Osteoblast (primary cell): ENCODE measurements at regions not wholly inside any gene's neighbourhood (a gene's known extent, or its start where the extent isn't known, plus 50 kb on each side); places are given as distances from the start of the nearest gene placed in this dataset.
A peak's percentile ranks its signal among the peaks of the same experiment; 100 is the strongest.

Source experiments
- DNase-seq: peaks from one replicate; pipeline ENCODE4 v3.0.0; 2011; ENCODE audit warnings: low spot score, mixed read lengths; ENCODE audit not compliant: insufficient read length; ENCODE audit errors: missing footprints
- H2AFZ ChIP-seq: 2 replicates; pipeline ENCODE4 v1.6.0; 2011; ENCODE audit warnings: mild to moderate bottlenecking, low read length
- H3K27ac ChIP-seq: 2 replicates; pipeline ENCODE4 v1.5.1; 2011; ENCODE audit warnings: mild to moderate bottlenecking, low read depth, low read length, moderate library complexity
- H3K27me3 ChIP-seq: 2 replicates; pipeline ENCODE4 v1.6.0; 2012; ENCODE audit warnings: mild to moderate bottlenecking, control low read depth, inconsistent platforms, low read length, moderate library complexity; ENCODE audit not compliant: insufficient read depth
- H3K36me3 ChIP-seq: 2 replicates; pipeline ENCODE4 v1.5.1; 2011; ENCODE audit warnings: mild to moderate bottlenecking, low read length, control low read depth, moderate library complexity; ENCODE audit not compliant: insufficient read depth
- H3K4me1 ChIP-seq: 2 replicates; pipeline ENCODE4 v1.5.1; 2011; ENCODE audit warnings: mild to moderate bottlenecking, low read length, control low read depth, moderate library complexity; ENCODE audit not compliant: insufficient read depth
- H3K4me2 ChIP-seq: 2 replicates; pipeline ENCODE4 v1.6.0; 2011; ENCODE audit warnings: mild to moderate bottlenecking, low read length; ENCODE audit not compliant: insufficient read depth
- H3K4me3 ChIP-seq: fragments of 200-600 bp; sonication (generic); 3 replicates; pipeline ENCODE4 v1.5.1; 2012; ENCODE audit warnings: mild to moderate bottlenecking, low read length, inconsistent platforms; ENCODE audit not compliant: insufficient read depth
- H3K79me2 ChIP-seq: 2 replicates; pipeline ENCODE4 v1.6.0; 2012; ENCODE audit warnings: mild to moderate bottlenecking, low read length, control low read depth, inconsistent platforms; ENCODE audit not compliant: insufficient read depth
- H3K9me3 ChIP-seq: 2 replicates; pipeline ENCODE4 v1.5.1; 2011; ENCODE audit warnings: low read depth, low read length, control low read depth
- H4K20me1 ChIP-seq: 2 replicates; pipeline ENCODE4 v1.6.0; 2012; ENCODE audit warnings: mild to moderate bottlenecking, low read length, control low read depth; ENCODE audit not compliant: insufficient read depth
- CTCF ChIP-seq: IDR thresholded peaks from 2 replicates; pipeline ENCODE4 v1.5.1; 2011; ENCODE audit warnings: mild to moderate bottlenecking, low read depth, low read length, moderate library complexity; ENCODE audit errors: extremely low read depth

- DNase-seq = no peak
- Histone ChIP-seq H3K27me3 (no peaks in the 10 kb centered on the region), H3K27ac (no peak overlapping the region), H3K4me1 (no peaks in the 10 kb centered on the region), H3K4me2 (no peak overlapping the region), H4K20me1 (no peaks in the 10 kb centered on the region), H3K4me3 (no peak overlapping the region), H2AFZ (no peak overlapping the region), H3K79me2 (no peaks in the 10 kb centered on the region), H3K9me3 (peaks cover 4% of the 10 kb centered on the region), H3K36me3 (no peaks in the 10 kb centered on the region)
- TF ChIP-seq CTCF = no peak
Measured at GRCh38 chr16:26261621-26262020, 569.9 kb downstream of the HS3ST4 start.

GRCh38 chr16:26263406-26263805 lies 571.6 kb downstream of the HS3ST4 start:
- Histone ChIP-seq H3K27ac (no peak overlapping the region), H3K4me2 (no peak overlapping the region), H3K27me3 (no peaks in the 10 kb centered on the region), H3K36me3 (no peaks in the 10 kb centered on the region), H3K4me3 (no peak overlapping the region), H4K20me1 (no peaks in the 10 kb centered on the region), H3K79me2 (no peaks in the 10 kb centered on the region), H3K4me1 (no peaks in the 10 kb centered on the region), H3K9me3 (peaks cover 4% of the 10 kb centered on the region), H2AFZ (no peak overlapping the region)
- no peak for DNase-seq
- no peak for TF ChIP-seq CTCF

- peaks cover 4% of the 10 kb centered on the region for H3K9me3 ChIP-seq
- H3K27ac ChIP-seq = no peak overlapping the region
- H3K4me3 ChIP-seq = no peak overlapping the region
- no peak overlapping the region for H2AFZ ChIP-seq
- no peaks in the 10 kb centered on the region for H4K20me1 ChIP-seq
- H3K4me2 ChIP-seq = no peak overlapping the region
- TF ChIP-seq CTCF = no peak
- H3K4me1 ChIP-seq = no peaks in the 10 kb centered on the region
- no peaks in the 10 kb centered on the region for H3K79me2 ChIP-seq
- peak; percentile 3 for DNase-seq
- H3K27me3 ChIP-seq = no peaks in the 10 kb centered on the region
- H3K36me3 ChIP-seq = no peaks in the 10 kb centered on the region
Measured at GRCh38 chr16:26267641-26268040, 575.9 kb downstream of the HS3ST4 start.

- Histone ChIP-seq H3K4me2 (no peak overlapping the region), H3K36me3 (no peaks in the 10 kb centered on the region), H4K20me1 (no peaks in the 10 kb centered on the region), H2AFZ (no peak overlapping the region), H3K4me1 (no peaks in the 10 kb centered on the region), H3K4me3 (no peak overlapping the region), H3K9me3 (peaks cover 4% of the 10 kb centered on the region), H3K27me3 (no peaks in the 10 kb centered on the region), H3K27ac (no peak overlapping the region), H3K79me2 (no peaks in the 10 kb centered on the region)
- DNase-seq = no peak
- TF ChIP-seq CTCF = no peak
Measured at GRCh38 chr16:26269673-26270072, 577.9 kb downstream of the HS3ST4 start.
